Esophagus muscularis mucosa (tissue), 4 donors: ENCODE measurements at regions not wholly inside any gene's neighbourhood (a gene's known extent, or its start where the extent isn't known, plus 50 kb on each side); places are given as distances from the start of the nearest gene placed in this dataset.

Experiments used
- DNase-seq: peaks from one replicate; pipeline ENCODE4 v3.0.0-alpha.2; 2017; ENCODE audit errors: extremely low spot score
- H3K27ac ChIP-seq, 4 donors: fragments of 200-600 bp; sonication (generic); replicated peaks in 1 of 4; 1 replicate in 3 of 4; 2 replicates in 1 of 4; pipeline ENCODE4 v1.5.1; 2016 to 2019; ENCODE audit warnings: mild to moderate bottlenecking in 1 of 4
- H3K27me3 ChIP-seq, 4 donors: fragments of 200-600 bp; sonication (generic); one replicate each; pipeline versions ENCODE4 v1.5.1 to v1.6.0; 2016 to 2019
- H3K36me3 ChIP-seq, 4 donors: fragments of 200-600 bp; sonication (generic); one replicate each; pipeline ENCODE4 v1.5.1; 2016 to 2019
- H3K4me1 ChIP-seq, 4 donors: fragments of 200-600 bp; sonication (generic); one replicate each; pipeline ENCODE4 v1.5.1; 2016 to 2019
- H3K4me3 ChIP-seq, 4 donors: fragments of 200-600 bp; sonication (generic); 1 replicate in 2 of 4; 2 replicates in 2 of 4; pipeline ENCODE4 v1.5.1; 2016 to 2019; ENCODE audit warnings: mild to moderate bottlenecking in 4 of 4, moderate library complexity in 1 of 4
- H3K9me3 ChIP-seq, 4 donors: fragments of 200-600 bp; sonication (generic); 1 replicate in 3 of 4; 2 replicates in 1 of 4; pipeline ENCODE4 v1.5.1; 2016 to 2019
- CTCF ChIP-seq, 3 experiments: fragments of 200-600 bp in 2 of 3; fragments of 450-650 bp in 1 of 3; sonication (generic) in 2 of 3; IDR thresholded peaks; one replicate each; pipeline ENCODE4 v1.5.1; 2017 to 2019; ENCODE audit warnings: antibody characterized with exemption in 3 of 3, mild to moderate bottlenecking in 2 of 3, moderate library complexity in 1 of 3
- EP300 ChIP-seq: sonication (generic); formaldehyde crosslinking; IDR thresholded peaks from one replicate; pipeline ENCODE4 v1.6.1; 2017; ENCODE audit warnings: antibody characterized with exemption
- POLR2A ChIP-seq: fragments of 450-650 bp; IDR thresholded peaks from one replicate; pipeline ENCODE4 v1.6.1; 2017; ENCODE audit warnings: antibody characterized with exemption, moderate library complexity, mild to moderate bottlenecking, low read depth
- POLR2AphosphoS5 ChIP-seq, 2 donors: sonication (generic); formaldehyde crosslinking; IDR thresholded peaks; one replicate each; pipeline ENCODE4 v1.6.1; 2017; ENCODE audit warnings: antibody characterized with exemption in 2 of 2
- WGBS: methylation state at CpG from one replicate; pipeline ENCODE4 v1.1.5; 2018; 5-methylcytosine and 5-hydroxymethylcytosine counted together
- intact Hi-C: fragments of 100-400 bp; cut with DNase I; formaldehyde crosslinking; loops from one replicate; pipeline ENCODE4 v1.15.1; 2023

GRCh38 chr2:211049321-211050018 lies 493.1 kb downstream of the CPS1 start:
- Histone ChIP-seq H3K27me3 (no peaks in the 10 kb centered on the region), H3K9me3 (no peaks in the 10 kb centered on the region), H3K27ac (no peak overlapping the region), H3K36me3 (no peaks in the 10 kb centered on the region), H3K4me3 (no peak overlapping the region), H3K4me1 (no peaks in the 10 kb centered on the region)
- 93% methylated on average over 4 of the region's 4 CpGs for WGBS
- DNase-seq: no peak
- intact Hi-C loops: no loop called here
- TF ChIP-seq POLR2A (no peak), CTCF (IDR thresholded peaks at IDR 0.05) (no peak), EP300 (no peak), POLR2AphosphoS5 (IDR thresholded peaks at IDR 0.05) (no peak)

- Histone ChIP-seq H3K9me3 (no peaks in the 10 kb centered on the region), H3K4me1 (no peaks in the 10 kb centered on the region), H3K4me3 (no peak overlapping the region), H3K27me3 (no peaks in the 10 kb centered on the region), H3K27ac (no peak overlapping the region), H3K36me3 (no peaks in the 10 kb centered on the region)
- TF ChIP-seq EP300 (no peak), POLR2AphosphoS5 (IDR thresholded peaks at IDR 0.05) (no peak), CTCF (IDR thresholded peaks at IDR 0.05) (no peak), POLR2A (no peak)
- WGBS: 82% methylated on average over 5 of the region's 5 CpGs
- intact Hi-C loops: no loop called here
- DNase-seq: no peak
Measured at GRCh38 chr2:211055438-211055837, 499.0 kb downstream of the CPS1 start.

GRCh38 chr2:211061612-211062296 lies 505.4 kb downstream of the CPS1 start:
- Histone ChIP-seq H3K4me3 (no peak overlapping the region), H3K27ac (no peak overlapping the region), H3K4me1 (no peaks in the 10 kb centered on the region), H3K27me3 (no peaks in the 10 kb centered on the region), H3K9me3 (no peaks in the 10 kb centered on the region), H3K36me3 (no peaks in the 10 kb centered on the region)
- no peak for DNase-seq
- TF ChIP-seq POLR2AphosphoS5 (IDR thresholded peaks at IDR 0.05) (no peak), POLR2A (no peak), EP300 (no peak), CTCF (IDR thresholded peaks at IDR 0.05) (no peak)
- WGBS: 65% methylated on average over 4 of the region's 4 CpGs
- intact Hi-C loops: no loop called here

- DNase-seq: no peak
- no peaks in the 10 kb centered on the region for H3K27me3 ChIP-seq
- no peak overlapping the region for H3K27ac ChIP-seq
- 68% methylated on average over 5 of the region's 5 CpGs for WGBS
- no peak for TF ChIP-seq POLR2AphosphoS5 (IDR thresholded peaks at IDR 0.05)
- TF ChIP-seq EP300: no peak
- TF ChIP-seq CTCF (IDR thresholded peaks at IDR 0.05): no peak
- no peak for TF ChIP-seq POLR2A
- no peaks in the 10 kb centered on the region for H3K9me3 ChIP-seq
- no peaks in the 10 kb centered on the region for H3K4me1 ChIP-seq
- no peaks in the 10 kb centered on the region for H3K36me3 ChIP-seq
- H3K4me3 ChIP-seq: no peak overlapping the region
- intact Hi-C loops: no loop called here
Measured at GRCh38 chr2:211062297-211062612, 505.9 kb downstream of the CPS1 start.

- Histone ChIP-seq H3K27ac (no peak overlapping the region), H3K36me3 (no peaks in the 10 kb centered on the region), H3K4me3 (no peak overlapping the region), H3K9me3 (no peaks in the 10 kb centered on the region), H3K4me1 (no peaks in the 10 kb centered on the region), H3K27me3 (no peaks in the 10 kb centered on the region)
- DNase-seq: no peak
- intact Hi-C loops: no loop called here
- 90% methylated on average over 5 of the region's 5 CpGs for WGBS
- TF ChIP-seq EP300: no peak
- no peak for TF ChIP-seq POLR2AphosphoS5 (IDR thresholded peaks at IDR 0.05)
- TF ChIP-seq POLR2A: no peak
- TF ChIP-seq CTCF (IDR thresholded peaks at IDR 0.05): no peak
Measured at GRCh38 chr2:211067029-211067428, 510.6 kb downstream of the CPS1 start.
